Right kidney (tissue), 1 donor: ENCODE measurements at regions not wholly inside any gene's neighbourhood (a gene's known extent, or its start where the extent isn't known, plus 50 kb on each side); places are given as distances from the start of the nearest gene placed in this dataset.
A peak's percentile ranks its signal among the peaks of the same experiment; 100 is the strongest.

Experiments
- DNase-seq: peaks from one replicate; pipeline ENCODE4 v3.0.0-alpha.2; 2016

- peak; percentile 5 for DNase-seq
Measured at GRCh38 chr16:85428168-85428898, 184.8 kb upstream of the GSE1 start.

GRCh38 chr16:85428899-85429775 lies 184.0 kb upstream of the GSE1 start:
- DNase-seq = peak; percentile 0

DNA sequence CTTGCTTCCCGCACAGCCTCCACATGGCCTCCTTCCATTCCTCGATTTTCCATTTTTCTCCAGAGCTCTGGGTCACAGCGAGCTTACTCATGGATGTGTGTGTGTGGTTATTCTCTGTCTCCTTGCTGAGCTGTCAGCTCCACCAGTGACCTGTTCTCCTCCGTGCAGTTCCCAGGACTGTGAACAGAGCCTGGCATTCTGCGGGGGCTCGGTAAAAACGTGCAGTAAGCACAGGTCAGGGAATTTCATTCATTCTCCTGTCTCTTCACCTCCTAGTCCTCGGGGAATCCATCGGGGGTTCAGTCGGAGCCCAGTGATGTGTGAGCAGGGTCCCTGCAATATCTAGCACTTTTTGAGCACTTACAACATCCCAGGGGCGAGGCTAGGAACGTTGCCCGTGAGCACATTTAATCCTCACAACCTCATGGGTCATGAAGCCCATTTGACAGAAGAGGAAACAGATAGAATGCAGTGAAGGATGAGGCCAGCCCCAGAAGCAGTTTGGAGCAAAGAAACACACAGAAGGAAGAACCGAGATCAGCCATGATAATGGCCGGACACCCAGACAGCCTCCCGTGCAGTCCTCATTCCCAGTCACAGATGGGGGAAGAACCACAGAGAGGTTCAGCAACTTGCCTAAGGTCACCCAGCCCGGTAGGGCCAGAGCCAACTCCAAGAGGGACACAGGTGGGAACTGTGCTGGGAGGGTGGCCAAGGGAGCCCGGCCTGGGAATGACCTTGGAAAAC lies 183.2 kb upstream of the GSE1 start:
- no peak for DNase-seq

GRCh38 chr16:85430523-85431421 lies 182.3 kb upstream of the GSE1 start:
- DNase-seq = no peak

DNA sequence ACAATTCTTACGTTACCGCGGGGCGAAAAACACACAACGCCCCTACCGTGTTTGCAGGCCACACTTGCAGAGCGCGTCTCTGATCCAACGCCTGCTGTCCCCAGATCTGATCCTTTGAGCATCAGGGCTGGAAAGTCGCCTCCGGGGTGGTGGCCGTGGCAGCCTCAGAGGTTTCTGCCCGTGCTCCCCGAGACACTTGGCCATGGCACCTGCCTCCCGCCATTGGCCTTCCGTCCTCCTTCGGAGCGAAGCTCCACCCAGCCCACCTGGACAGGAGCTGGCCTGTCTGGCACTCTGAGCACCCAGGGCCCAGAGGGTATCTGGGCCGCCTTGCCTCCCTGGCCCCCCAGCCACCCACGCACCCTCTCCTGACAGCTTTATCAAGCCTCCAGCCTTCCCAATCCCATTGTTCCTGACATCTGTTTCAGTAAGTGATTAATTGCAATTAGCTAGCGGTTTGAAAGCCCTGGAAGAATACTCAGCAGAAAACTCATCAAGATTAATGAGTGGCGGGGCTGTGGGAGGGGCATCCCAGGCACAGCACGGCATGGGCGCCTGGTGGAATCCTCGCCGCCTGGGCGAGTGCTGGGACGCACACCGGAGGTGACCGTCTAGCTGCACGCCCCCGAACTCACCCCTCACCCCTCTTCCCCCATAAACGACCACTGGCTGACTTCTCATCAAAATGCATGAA lies 181.5 kb upstream of the GSE1 start:
- no peak for DNase-seq

DNA sequence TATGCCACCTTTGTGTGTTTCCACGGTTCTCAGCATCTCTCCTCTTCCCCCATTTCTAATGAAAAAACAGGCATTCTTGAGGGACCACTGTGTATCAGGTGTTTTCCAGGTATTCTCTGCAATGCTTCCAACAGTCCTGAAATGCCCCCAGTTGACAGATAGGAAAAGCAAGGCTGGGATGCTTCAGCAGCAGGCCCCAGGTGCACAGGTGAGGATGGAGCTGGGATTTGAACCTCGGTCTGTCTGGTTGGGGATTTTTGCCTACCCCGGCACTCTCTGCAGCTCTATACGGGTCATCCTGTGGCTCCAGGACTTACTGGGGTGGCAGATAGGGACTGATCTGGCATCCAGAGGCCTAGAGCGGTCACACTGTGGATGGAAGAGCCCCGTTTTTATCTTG lies 180.5 kb upstream of the GSE1 start:
- no peak for DNase-seq

- no peak for DNase-seq
Measured at GRCh38 chr16:85433477-85433876, 179.6 kb upstream of the GSE1 start.

- DNase-seq = no peak
Measured at GRCh38 chr16:85435286-85435685, 177.8 kb upstream of the GSE1 start.

DNA sequence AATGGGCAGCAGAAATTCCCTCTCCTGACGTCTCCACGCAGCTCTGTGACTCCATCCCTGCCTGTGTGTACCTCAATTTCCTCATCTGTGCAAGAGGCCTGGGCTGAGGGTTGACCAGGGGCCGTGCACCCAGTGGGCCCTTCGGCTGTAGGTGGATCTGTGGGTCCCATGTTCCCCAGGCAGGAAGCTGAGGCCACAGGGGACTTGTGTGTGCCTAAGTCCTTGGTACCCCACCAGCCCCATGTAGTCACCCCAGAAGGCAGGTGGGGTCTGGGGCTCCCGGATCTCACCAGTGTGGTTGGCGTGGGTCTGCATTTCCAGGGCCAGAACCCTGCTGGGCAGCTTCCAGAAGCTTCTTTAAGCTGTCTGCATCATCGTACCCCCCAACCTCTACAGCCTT lies 177.4 kb upstream of the GSE1 start:
- no peak for DNase-seq

DNA sequence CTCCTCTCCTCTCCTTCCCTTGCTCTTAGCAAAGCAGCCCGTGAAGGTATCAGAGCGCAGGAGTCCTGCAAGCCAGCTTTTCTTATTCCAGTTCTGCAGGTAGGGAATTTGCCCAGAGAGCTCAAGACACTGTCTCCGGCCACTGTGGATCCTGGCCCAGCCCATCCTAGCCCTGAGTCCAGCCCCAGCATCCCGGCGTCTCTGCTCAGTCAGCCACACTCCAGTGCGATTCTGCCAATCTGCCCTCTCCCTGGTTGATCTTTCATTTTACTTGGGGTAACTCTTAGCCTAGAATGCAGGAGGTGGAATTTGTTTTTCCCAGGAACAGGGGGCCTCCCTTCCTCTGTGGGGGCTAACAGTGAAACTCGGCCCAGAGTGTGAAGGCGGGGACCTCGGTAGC lies 176.9 kb upstream of the GSE1 start:
- DNase-seq = no peak

- peak; percentile 63 for DNase-seq
Measured at GRCh38 chr16:85436636-85437165, 176.4 kb upstream of the GSE1 start.

DNA sequence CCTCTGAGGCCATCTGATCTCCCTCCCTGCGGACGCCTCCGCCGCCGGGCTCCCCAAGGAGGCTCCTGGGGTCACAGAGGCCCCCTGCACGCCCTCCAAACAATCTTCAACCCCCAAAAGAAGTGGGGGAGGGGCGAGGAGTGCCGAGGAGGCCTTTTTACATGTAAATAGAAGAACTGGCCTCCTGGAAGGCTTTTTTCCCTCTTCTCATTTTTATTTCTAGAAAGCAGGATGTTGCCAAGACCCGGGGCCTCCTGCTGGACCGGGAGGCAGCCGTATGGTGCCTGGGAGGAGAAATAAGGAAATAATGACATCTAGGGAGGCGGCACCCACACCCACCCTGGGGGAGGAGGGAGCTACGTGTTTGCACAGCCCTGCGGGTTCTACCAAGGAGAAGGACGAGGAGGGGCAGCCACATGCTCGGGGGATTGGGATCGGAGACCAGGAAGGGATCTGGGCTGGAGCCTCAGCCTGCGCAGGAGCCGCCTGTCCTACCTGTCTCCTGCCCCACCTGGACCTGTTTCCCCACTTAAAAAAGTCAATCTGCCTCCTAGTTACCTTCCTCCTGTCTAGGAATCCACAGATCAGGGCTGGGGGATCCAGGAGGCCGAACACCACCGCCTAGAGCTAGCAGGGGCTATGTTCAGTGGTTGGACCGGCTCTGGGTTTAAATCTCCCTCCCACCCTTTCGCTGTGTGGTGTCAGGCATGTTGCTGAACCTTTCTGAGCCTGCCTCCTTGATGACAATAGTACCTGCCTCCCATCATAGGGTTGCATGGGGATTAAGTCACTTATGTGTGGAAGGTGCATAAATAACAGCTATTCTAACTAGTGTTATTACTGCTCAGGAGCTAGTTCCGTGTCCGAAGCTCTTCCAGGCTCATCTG lies 175.7 kb upstream of the GSE1 start:
- peak; percentile 75 for DNase-seq

DNA sequence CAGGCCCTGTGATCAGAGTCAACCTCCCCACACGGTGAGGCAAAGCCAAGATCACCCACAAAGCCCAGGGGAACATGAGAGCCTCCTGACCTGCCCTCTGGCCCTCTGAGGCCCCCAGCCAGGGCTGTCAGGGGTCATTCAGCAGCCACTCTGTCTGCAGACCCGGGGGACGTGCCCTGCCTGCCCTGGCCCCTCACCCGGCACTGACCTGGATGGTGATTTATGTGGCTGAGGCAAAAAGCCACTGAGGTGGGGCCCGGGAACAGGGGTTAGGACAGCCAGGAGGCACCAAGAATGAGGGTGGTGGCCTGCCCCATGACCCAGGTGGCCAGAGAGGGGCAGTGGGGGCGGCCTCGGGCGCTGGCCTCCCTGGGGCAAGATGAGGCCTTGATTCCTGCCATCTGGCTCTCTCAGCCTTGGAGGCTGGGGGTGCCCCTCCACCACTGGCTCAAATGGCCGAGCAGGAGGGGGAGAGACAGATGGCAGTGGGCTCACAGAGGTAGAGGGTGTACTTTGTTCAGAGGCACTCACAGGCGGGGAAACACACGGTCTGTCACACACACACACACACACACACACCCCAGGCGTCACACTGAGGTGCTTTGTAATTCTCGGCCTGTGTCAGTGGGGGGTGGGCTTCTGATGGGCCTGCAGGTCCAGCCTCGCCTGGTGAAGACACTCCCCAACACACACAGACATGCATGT lies 174.0 kb upstream of the GSE1 start:
- no peak for DNase-seq

- DNase-seq = no peak
Measured at GRCh38 chr16:85440744-85441143, 172.4 kb upstream of the GSE1 start.

DNA sequence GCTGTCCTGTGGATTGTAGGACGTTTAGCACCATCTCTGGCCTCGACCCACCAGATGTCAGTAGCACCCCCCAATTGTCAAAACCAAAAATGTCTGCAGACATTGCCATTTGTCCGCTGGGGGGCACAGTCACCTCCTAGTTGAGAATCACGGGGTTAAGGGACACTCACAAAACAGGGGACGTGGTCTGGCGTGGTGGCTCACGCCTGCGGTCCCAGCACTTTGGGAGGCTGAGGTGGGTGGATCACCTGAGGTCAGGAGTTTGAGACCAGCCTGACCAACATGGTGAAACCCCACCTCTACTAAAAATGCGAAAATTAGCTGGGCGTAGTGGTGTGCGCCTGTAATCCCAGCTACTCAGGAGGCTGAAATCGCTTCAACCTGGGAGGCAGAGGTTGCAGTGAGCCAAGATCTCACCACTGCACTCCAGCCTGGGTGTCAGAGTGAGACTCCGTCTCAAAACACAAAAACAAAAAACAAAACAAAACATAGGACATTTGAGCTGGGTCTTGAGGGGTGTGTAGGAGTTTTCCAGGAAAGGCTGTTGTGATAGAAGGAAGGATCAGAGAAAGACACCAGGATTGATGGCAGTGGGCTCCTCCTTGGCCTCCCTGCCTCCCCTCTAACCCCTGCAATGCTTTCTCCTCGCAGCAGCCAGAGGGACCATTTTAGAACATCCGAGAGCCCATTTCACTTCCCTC lies 171.8 kb upstream of the GSE1 start:
- no peak for DNase-seq

DNA sequence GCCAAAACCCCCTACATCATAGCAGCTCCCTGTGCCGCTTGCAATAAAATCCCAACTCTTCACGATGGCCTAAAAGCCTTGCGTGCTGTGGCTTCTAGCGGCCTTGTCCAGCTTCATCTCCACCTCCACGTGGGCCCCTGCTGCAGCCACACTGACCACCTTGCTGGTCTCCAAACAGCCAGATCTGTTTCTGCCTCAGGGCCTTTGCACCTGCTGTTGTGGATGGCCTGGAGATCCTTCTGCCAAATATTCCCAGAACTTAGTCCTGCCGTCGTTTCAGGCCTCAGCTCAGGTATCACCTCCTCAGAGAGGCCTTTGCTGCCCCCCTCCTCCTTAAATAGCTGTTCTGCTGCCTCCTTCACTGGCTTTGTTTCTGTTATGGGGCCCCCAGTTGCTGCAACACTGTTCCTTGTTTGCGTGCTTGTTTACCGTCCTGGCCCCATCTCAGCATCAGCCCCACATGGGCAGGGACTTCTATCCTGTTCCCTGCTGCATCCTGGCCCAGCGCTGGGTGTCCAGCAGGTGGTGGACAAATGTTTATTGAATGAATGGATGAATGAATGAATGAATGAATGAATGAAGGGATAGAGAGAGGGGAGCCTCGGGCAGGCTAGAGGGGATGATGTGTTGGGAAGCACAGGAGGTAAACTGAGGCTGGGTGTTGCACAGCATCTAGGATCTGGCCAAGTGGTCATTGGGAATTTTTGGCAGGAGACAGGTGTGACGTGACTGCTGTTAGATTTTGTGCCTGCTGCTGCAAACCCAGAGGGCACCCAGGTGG lies 171.0 kb upstream of the GSE1 start:
- no peak for DNase-seq

GRCh38 chr16:85443116-85443515 lies 170.0 kb upstream of the GSE1 start:
- DNase-seq = no peak

DNA sequence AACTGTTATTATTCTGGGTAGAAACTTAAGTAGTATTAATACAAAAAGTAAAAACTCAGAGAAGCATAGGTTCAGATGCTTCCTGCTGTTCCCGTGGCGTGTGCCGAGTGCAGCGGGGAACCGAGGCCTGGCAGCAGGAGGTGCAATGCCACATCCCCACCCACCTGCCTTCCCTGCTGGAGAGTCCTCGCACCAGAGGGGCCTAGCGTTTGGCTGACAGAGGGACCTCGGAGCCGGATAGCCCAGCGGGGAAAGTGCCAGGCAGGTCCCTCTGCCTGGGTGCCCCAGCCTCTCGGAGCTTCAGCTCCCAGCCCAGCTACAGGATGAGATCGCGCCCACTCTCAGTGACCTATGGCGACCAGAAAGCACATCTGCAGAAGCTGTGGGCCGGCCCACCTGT lies 169.6 kb upstream of the GSE1 start:
- DNase-seq = no peak
